GM18519 (cell line): ENCODE measurements at regions not wholly inside any gene's neighbourhood (a gene's known extent, or its start where the extent isn't known, plus 50 kb on each side); places are given as distances from the start of the nearest gene placed in this dataset.

Source experiments
- ATAC-seq: cut with Tn5 transposase; IDR thresholded peaks from one replicate; pipeline ENCODE4 v1.9.1; 2021; ENCODE audit warnings: mild to moderate bottlenecking, moderate library complexity; ENCODE audit not compliant: unreplicated experiment, low FRiP score

GRCh38 chr16:79500286-79500685 is 100.3 kb downstream of the MAF start:
- ATAC-seq: no peak

GRCh38 chr16:79498928-79499327 is 101.6 kb downstream of the MAF start:
- ATAC-seq: no peak

- ATAC-seq: no peak
Observed at GRCh38 chr16:79497606-79498350, 102.8 kb downstream of the MAF start.

GRCh38 chr16:79493911-79494310 is 106.6 kb downstream of the MAF start:
- ATAC-seq: no peak

GRCh38 chr16:79492036-79492435 is 108.5 kb downstream of the MAF start:
- no peak for ATAC-seq

- no peak for ATAC-seq
Observed at GRCh38 chr16:79485020-79485419, 115.5 kb downstream of the MAF start.

GRCh38 chr16:79484237-79484636 is 116.3 kb downstream of the MAF start:
- no peak for ATAC-seq

GRCh38 chr16:79483336-79483735 is 117.2 kb downstream of the MAF start:
- no peak for ATAC-seq

- ATAC-seq: no peak
Observed at GRCh38 chr16:79482011-79482410, 118.5 kb downstream of the MAF start.

- ATAC-seq: no peak
Observed at GRCh38 chr16:79480929-79481328, 119.6 kb downstream of the MAF start.

GRCh38 chr16:79480056-79480455 is 120.5 kb downstream of the MAF start:
- no peak for ATAC-seq

GRCh38 chr16:79476580-79476979 is 124.0 kb downstream of the MAF start:
- ATAC-seq: no peak

GRCh38 chr16:79475841-79476240 is 124.7 kb downstream of the MAF start:
- ATAC-seq: no peak

- no peak for ATAC-seq
Observed at GRCh38 chr16:79473456-79473855, 127.1 kb downstream of the MAF start.

GRCh38 chr16:79472426-79472825 is 128.1 kb downstream of the MAF start:
- ATAC-seq: no peak

GRCh38 chr16:79469999-79470398 is 130.5 kb downstream of the MAF start:
- ATAC-seq: no peak

- ATAC-seq: no peak
Observed at GRCh38 chr16:79468631-79469030, 131.9 kb downstream of the MAF start.

- ATAC-seq: no peak
Observed at GRCh38 chr16:79468121-79468552, 132.4 kb downstream of the MAF start.

- no peak for ATAC-seq
Observed at GRCh38 chr16:79466111-79466510, 134.4 kb downstream of the MAF start.

- no peak for ATAC-seq
Observed at GRCh38 chr16:79463841-79464240, 136.7 kb downstream of the MAF start.

- ATAC-seq: no peak
Observed at GRCh38 chr16:79456036-79456435, 144.5 kb downstream of the MAF start.

GRCh38 chr16:79452671-79453070 is 147.9 kb downstream of the MAF start:
- no peak for ATAC-seq
